RWPE1 (cell line): ENCODE measurements at regions not wholly inside any gene's neighbourhood (a gene's known extent, or its start where the extent isn't known, plus 50 kb on each side); places are given as distances from the start of the nearest gene placed in this dataset.

Experiments
- CTCF ChIA-PET: fragments of 350-600 bp; sonication (Branson Sonifier 250); formaldehyde crosslinking; extraction: SDS; loops from one replicate; lab custom pipeline; 2021; lab: Yijun Ruan, JAX
- POLR2A ChIA-PET: fragments of 400-600 bp; formaldehyde crosslinking; extraction: SDS; loops from one replicate; lab custom pipeline; 2020; ENCODE audit warnings: antibody characterized with exemption; ENCODE audit not compliant: low non-redundant PET; lab: Yijun Ruan, JAX
- DNase-seq: peaks from one replicate; pipeline ENCODE4 v3.0.0; 2012; ENCODE audit warnings: low spot score
- H3K27ac ChIP-seq: fragments of 450-650 bp; 2 replicates; pipeline ENCODE4 v1.5.1; 2017
- TF ChIP-seq, protein P1 (sequence below): fragments of 450-650 bp; conservative IDR thresholded peaks from 2 replicates; pipeline ENCODE4 v1.5.1; 2017; ENCODE audit warnings: low read depth, mild to moderate bottlenecking

DNA sequence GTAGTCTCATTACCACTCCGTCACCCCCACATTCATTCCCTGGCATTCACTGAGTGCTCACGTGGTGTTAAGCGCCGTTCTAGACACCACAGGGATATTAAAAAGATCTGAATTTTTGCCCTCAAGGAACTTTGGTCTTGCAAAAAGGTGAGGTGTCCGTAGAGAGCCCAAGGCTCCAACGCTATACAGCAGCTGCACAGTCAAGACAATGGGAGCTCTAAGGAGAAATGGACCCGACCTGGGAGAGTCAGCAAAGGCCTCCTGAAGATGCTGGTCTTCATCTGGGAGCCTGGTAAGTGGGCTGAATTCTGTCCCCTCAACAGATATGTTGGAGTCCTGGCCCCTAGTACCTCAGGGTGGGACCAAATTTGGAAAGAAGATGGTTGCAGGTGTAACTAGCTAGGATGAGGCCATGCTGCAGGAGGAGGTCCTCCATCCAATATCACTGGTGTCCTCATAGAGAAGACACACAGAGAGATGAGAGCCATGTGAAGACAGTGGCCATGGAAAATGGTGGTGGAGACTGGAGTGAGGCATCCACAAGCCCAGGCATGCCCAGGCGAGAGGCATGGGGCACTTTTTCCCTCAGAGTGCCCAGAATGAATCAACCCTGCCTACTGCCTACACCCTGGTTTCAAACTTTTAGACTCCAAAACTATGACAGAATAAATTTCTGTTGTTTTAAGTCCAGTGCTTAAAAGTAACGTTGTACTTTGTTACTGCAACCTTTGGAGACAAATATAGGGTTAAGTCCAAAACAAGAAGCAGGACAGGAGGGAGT is 247.3 kb downstream of the TTC32 start:
- H3K27ac ChIP-seq: no peak overlapping the region
- no peak for DNase-seq
- TF ChIP-seq, protein P1, sequence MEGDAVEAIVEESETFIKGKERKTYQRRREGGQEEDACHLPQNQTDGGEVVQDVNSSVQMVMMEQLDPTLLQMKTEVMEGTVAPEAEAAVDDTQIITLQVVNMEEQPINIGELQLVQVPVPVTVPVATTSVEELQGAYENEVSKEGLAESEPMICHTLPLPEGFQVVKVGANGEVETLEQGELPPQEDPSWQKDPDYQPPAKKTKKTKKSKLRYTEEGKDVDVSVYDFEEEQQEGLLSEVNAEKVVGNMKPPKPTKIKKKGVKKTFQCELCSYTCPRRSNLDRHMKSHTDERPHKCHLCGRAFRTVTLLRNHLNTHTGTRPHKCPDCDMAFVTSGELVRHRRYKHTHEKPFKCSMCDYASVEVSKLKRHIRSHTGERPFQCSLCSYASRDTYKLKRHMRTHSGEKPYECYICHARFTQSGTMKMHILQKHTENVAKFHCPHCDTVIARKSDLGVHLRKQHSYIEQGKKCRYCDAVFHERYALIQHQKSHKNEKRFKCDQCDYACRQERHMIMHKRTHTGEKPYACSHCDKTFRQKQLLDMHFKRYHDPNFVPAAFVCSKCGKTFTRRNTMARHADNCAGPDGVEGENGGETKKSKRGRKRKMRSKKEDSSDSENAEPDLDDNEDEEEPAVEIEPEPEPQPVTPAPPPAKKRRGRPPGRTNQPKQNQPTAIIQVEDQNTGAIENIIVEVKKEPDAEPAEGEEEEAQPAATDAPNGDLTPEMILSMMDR: no peak
- POLR2A ChIA-PET: no interaction called here
- CTCF ChIA-PET: interaction anchor here (0.6 kb wide), 1 partner anchor 142 kb away, joined by 3 read pairs; no protein-coding TSS in a partner anchor

- DNase-seq: no peak
- no peak overlapping the region for H3K27ac ChIP-seq
- TF ChIP-seq, protein P1: no peak
- ChIA-PET POLR2A (no interaction called here), CTCF (interaction anchor here (0.6 kb wide), 1 partner anchor 1191 kb away, joined by 3 read pairs; no protein-coding TSS in a partner anchor)
These were observed 248.3 kb downstream of the TTC32 start for GRCh38 chr2:19653509-19653908.

DNA sequence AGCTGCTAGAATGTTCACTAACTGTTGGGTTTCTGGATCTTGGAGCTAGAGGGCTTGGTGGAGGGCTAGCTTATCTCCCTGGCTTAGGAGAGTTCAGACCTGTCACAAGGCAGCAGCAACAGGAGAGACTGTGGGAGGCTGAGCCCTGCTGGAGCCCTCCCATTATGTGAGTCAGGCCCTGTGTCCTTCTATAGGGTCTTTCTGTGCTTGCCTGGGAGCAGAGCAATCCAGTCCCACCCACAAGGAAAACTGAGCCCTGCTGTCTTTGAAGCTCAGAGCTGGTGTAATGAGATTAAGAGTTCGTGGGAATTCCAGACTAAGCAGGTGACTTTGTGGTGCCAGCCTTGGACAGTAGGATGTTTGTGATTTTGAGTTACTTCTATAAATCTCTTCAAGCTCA is 249.0 kb downstream of the TTC32 start:
- TF ChIP-seq, protein P1: no peak
- no peak for DNase-seq
- no peak overlapping the region for H3K27ac ChIP-seq
- POLR2A ChIA-PET: no interaction called here
- CTCF ChIA-PET: interaction anchor here (0.6 kb wide), 1 partner anchor 1191 kb away, joined by 3 read pairs; no protein-coding TSS in a partner anchor

GRCh38 chr2:19651466-19651865 is 250.3 kb downstream of the TTC32 start:
- POLR2A ChIA-PET: no interaction called here
- CTCF ChIA-PET: no interaction called here
- TF ChIP-seq, protein P1: no peak
- no peak for DNase-seq
- H3K27ac ChIP-seq: no peak overlapping the region

GRCh38 chr2:19649785-19650380 is 251.9 kb downstream of the TTC32 start:
- peak overlapping the region; percentile 85 for H3K27ac ChIP-seq
- ChIA-PET POLR2A (interaction anchor here (0.6 kb wide), 1 partner anchor 10 kb away, joined by 3 read pairs; no protein-coding TSS in a partner anchor), CTCF (interaction anchor here (0.5 to 0.7 kb wide), 2 partner anchors 17 to 73 kb away, joined by 3 to 4 read pairs; no protein-coding TSS in a partner anchor)
- DNase-seq: peak; percentile 98
- TF ChIP-seq, protein P1: no peak

GRCh38 chr2:19649142-19649541 is 252.6 kb downstream of the TTC32 start:
- ChIA-PET POLR2A (no interaction called here), CTCF (no interaction called here)
- TF ChIP-seq, protein P1: no peak
- no peak for DNase-seq
- no peak overlapping the region for H3K27ac ChIP-seq
